Breast epithelium (tissue), 3 donors: ENCODE measurements at regions not wholly inside any gene's neighbourhood (a gene's known extent, or its start where the extent isn't known, plus 50 kb on each side); places are given as distances from the start of the nearest gene placed in this dataset.

Experiments
- POLR2A ChIP-seq: fragments of 450-650 bp; IDR thresholded peaks from one replicate; pipeline ENCODE4 v1.6.1; 2016; ENCODE audit warnings: antibody characterized with exemption, mild to moderate bottlenecking, moderate library complexity
- POLR2AphosphoS5 ChIP-seq, 3 donors: sonication (generic); formaldehyde crosslinking; IDR thresholded peaks; one replicate each; pipeline ENCODE4 v1.6.1; 2017; ENCODE audit warnings: antibody characterized with exemption in 3 of 3
- TF ChIP-seq, protein P1 (sequence below), 3 donors: fragments of 450-650 bp; IDR thresholded peaks; one replicate each; pipeline ENCODE4 v1.5.1; 2016 to 2017; ENCODE audit warnings: antibody characterized with exemption in 3 of 3, mild to moderate bottlenecking in 3 of 3, moderate library complexity in 3 of 3

DNA sequence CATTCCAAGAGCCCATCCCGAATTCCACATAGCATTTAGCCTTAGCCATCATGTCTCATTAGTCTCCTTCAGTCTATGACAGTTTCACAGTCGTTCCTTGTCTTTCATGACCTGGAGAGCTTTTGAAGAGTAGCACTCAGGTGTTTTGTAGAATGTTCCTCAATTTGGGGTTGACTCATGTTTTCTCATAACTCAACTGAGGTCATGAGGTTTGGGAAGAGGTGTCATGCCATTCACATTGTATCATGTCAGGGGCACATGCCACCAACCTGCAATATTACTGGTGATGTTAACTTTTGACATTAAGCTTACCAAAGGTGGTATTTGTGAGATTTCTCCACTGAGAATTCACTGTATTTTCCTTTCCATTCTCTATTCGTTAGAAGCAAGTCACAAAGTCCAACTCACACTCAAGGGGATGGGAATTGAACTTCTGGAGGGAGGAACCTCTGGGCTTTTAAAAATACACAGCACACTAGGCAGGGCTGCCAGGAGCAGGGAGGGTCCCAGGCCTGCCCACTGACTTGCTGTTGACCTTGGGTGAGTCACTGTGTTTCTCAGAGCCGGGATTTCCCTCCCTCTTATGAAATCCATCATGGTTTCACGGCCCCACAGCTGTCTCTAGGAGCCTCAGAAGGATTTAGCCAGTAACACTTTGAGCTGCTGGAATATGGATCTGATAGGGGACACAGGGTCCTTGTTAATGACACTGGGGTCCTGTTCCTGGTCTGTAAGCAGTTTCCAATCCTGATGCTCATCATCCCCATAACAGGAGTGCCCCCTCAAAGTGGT, 74.4 kb upstream of the TCF7L2 start:
- TF ChIP-seq, protein P1, sequence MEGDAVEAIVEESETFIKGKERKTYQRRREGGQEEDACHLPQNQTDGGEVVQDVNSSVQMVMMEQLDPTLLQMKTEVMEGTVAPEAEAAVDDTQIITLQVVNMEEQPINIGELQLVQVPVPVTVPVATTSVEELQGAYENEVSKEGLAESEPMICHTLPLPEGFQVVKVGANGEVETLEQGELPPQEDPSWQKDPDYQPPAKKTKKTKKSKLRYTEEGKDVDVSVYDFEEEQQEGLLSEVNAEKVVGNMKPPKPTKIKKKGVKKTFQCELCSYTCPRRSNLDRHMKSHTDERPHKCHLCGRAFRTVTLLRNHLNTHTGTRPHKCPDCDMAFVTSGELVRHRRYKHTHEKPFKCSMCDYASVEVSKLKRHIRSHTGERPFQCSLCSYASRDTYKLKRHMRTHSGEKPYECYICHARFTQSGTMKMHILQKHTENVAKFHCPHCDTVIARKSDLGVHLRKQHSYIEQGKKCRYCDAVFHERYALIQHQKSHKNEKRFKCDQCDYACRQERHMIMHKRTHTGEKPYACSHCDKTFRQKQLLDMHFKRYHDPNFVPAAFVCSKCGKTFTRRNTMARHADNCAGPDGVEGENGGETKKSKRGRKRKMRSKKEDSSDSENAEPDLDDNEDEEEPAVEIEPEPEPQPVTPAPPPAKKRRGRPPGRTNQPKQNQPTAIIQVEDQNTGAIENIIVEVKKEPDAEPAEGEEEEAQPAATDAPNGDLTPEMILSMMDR (IDR thresholded peaks at IDR 0.05): no peak
- TF ChIP-seq POLR2A (no peak), POLR2AphosphoS5 (IDR thresholded peaks at IDR 0.05) (no peak)
